ENCODE measurements at regions not wholly inside any gene's neighbourhood (a gene's known extent, or its start where the extent isn't known, plus 50 kb on each side); places are given as distances from the start of the nearest gene placed in this dataset.
"Not testable (repeated sequence)": the region's sequence is repeated elsewhere in the genome, so short reads cannot be mapped to it uniquely, and the experiment has no call there.

DNA sequence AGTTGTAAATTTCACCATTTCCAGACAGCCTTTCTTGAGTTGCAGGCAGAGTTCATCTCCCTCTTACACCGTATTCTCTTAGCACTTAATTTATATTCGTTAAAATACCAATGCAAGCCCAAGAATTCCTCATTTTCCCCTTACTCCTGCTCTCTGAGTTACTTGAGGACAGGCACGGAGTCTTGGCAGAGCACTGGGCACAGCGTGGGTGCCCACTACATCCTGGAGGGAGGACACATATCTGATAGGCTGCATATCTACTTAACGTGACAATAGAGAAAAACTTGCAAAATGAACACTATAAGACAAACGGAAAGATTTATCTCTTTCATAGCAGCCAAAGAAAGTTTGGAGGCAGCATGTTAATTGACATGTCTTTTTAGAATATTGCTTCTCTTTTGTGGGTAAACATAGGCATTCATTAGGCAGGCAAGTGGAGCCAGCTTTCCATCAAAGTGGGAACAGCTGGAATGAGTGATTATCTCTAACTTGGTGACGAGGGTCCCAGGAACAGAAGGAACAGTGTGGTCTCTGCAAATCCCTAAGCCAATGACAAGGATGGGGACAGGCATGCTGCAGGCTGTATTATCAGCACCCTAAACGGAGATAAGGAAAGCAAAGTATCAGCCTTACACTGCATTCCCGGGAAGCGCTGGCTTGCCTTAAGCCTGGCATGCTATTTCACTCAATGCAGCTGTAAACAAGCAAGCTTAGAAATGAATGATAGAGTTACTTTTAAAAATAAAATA is 116.5 kb downstream of the RTP4 start:
- H3K4me1 Mint-ChIP-seq: no peaks in the 10 kb centered on the region
- H3K79me2 ChIP-seq (ENCODE audit: insufficient read depth, low read length): no peaks in the 10 kb centered on the region
- no peak overlapping the region for H2AFZ ChIP-seq (ENCODE audit: insufficient read depth, low read depth, low read length, poor library complexity, severe bottlenecking)
- no peaks in the 10 kb centered on the region for H3K36me3 ChIP-seq (replicated peaks in 1 of 2; ENCODE audit: control insufficient read depth in 1 of 2, insufficient read depth in 2 of 2, low read length in 2 of 2)
- 83% methylated on average over 7 of the region's 10 CpGs for WGBS (ENCODE audit: insufficient coverage)
- no peaks in the 10 kb centered on the region for H3K36me3 Mint-ChIP-seq
- no peak overlapping the region for H3K27ac ChIP-seq (ENCODE audit: low read depth in 1 of 2, low read length in 2 of 2)
- DNase-seq: no peak
- no peak overlapping the region for H3K4me3 Mint-ChIP-seq
- no peaks in the 10 kb centered on the region for H3K27me3 ChIP-seq (ENCODE audit: control insufficient read depth in 2 of 2, insufficient read depth in 2 of 2, low read length in 2 of 2)
- no peak overlapping the region for H3K9ac ChIP-seq (ENCODE audit: insufficient read depth, low read length, poor library complexity, severe bottlenecking)
- H3K9me3 ChIP-seq (replicated peaks in 1 of 2; ENCODE audit: control insufficient read depth in 1 of 2, insufficient read depth in 1 of 2, low read length in 2 of 2): no peaks in the 10 kb centered on the region
- no peaks in the 10 kb centered on the region for H4K20me1 ChIP-seq (ENCODE audit: insufficient read depth, low read length)
- no peaks in the 10 kb centered on the region for H3K4me1 ChIP-seq (ENCODE audit: control insufficient read depth in 1 of 2, insufficient read depth in 2 of 2, low read length in 2 of 2)
- H3K4me3 ChIP-seq (replicated peaks in 1 of 3; ENCODE audit: low read depth in 2 of 3, low read length in 3 of 3): no peak overlapping the region
- TF ChIP-seq, protein P1, sequence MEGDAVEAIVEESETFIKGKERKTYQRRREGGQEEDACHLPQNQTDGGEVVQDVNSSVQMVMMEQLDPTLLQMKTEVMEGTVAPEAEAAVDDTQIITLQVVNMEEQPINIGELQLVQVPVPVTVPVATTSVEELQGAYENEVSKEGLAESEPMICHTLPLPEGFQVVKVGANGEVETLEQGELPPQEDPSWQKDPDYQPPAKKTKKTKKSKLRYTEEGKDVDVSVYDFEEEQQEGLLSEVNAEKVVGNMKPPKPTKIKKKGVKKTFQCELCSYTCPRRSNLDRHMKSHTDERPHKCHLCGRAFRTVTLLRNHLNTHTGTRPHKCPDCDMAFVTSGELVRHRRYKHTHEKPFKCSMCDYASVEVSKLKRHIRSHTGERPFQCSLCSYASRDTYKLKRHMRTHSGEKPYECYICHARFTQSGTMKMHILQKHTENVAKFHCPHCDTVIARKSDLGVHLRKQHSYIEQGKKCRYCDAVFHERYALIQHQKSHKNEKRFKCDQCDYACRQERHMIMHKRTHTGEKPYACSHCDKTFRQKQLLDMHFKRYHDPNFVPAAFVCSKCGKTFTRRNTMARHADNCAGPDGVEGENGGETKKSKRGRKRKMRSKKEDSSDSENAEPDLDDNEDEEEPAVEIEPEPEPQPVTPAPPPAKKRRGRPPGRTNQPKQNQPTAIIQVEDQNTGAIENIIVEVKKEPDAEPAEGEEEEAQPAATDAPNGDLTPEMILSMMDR (IDR thresholded peaks at IDR 0.05): no peak
- no peak overlapping the region for H3K4me2 ChIP-seq (replicated peaks; ENCODE audit: extremely low read depth, low read length, poor library complexity, severe bottlenecking)
- peaks cover 4 to 16% (median 6%) of the 10 kb centered on the region in 7 donors for H3K9me3 Mint-ChIP-seq
- H3K27me3 Mint-ChIP-seq (ENCODE audit: low read depth in 3 of 3): peaks cover 0 to 2% (median 2%) of the 10 kb centered on the region in 3 donors
- intact Hi-C loops (cut with micrococcal nuclease): no loop called here
- H3K27ac Mint-ChIP-seq: no peak overlapping the region

DNA sequence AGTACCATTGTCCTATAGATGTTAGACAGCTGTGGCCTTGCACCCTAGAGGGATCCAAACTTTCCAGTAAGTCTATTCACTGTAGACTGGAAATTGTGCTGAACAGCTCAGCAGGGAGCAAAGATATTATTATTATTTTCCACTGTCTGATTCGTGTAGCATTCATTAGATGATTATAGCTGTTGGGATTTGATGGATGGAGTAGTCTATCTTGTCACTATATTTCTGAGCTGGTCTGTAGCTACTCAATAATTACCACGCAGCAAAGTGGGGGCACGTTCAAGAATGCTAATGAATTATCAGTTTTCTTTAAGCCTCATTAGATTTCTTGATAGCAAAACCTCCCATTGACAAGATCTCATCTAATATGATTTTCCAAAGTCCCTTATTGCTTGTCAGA is 113.2 kb downstream of the RTP4 start:
- Histone ChIP-seq H3K4me2 (replicated peaks; ENCODE audit: extremely low read depth, low read length, poor library complexity, severe bottlenecking) (no peak overlapping the region), H2AFZ (ENCODE audit: insufficient read depth, low read depth, low read length, poor library complexity, severe bottlenecking) (no peak overlapping the region), H3K9ac (ENCODE audit: insufficient read depth, low read length, poor library complexity, severe bottlenecking) (no peak overlapping the region), H3K4me3 (replicated peaks in 1 of 3; ENCODE audit: low read depth in 2 of 3, low read length in 3 of 3) (no peak overlapping the region), H3K27ac (ENCODE audit: low read depth in 1 of 2, low read length in 2 of 2) (no peak overlapping the region), H4K20me1 (ENCODE audit: insufficient read depth, low read length) (no peaks in the 10 kb centered on the region), H3K79me2 (ENCODE audit: insufficient read depth, low read length) (no peaks in the 10 kb centered on the region), H3K9me3 (replicated peaks in 1 of 2; ENCODE audit: control insufficient read depth in 1 of 2, insufficient read depth in 1 of 2, low read length in 2 of 2) (peaks cover 0 to 7% of the 10 kb centered on the region in 2 donors), H3K4me1 (ENCODE audit: control insufficient read depth in 1 of 2, insufficient read depth in 2 of 2, low read length in 2 of 2) (no peaks in the 10 kb centered on the region), H3K27me3 (ENCODE audit: control insufficient read depth in 2 of 2, insufficient read depth in 2 of 2, low read length in 2 of 2) (no peaks in the 10 kb centered on the region), H3K36me3 (replicated peaks in 1 of 2; ENCODE audit: control insufficient read depth in 1 of 2, insufficient read depth in 2 of 2, low read length in 2 of 2) (no peaks in the 10 kb centered on the region)
- no peak for DNase-seq
- peaks cover 0 to 2% (median 2%) of the 10 kb centered on the region in 3 donors for H3K27me3 Mint-ChIP-seq (ENCODE audit: low read depth in 3 of 3)
- WGBS (ENCODE audit: insufficient coverage): no CpG with 5 or more reads among the region's 3 CpGs
- H3K4me1 Mint-ChIP-seq: no peaks in the 10 kb centered on the region
- no peak overlapping the region for H3K4me3 Mint-ChIP-seq
- peaks cover 7 to 20% (median 12%) of the 10 kb centered on the region in 7 donors for H3K9me3 Mint-ChIP-seq
- no peak overlapping the region for H3K27ac Mint-ChIP-seq
- H3K36me3 Mint-ChIP-seq: no peaks in the 10 kb centered on the region
- intact Hi-C loops (cut with micrococcal nuclease): no loop called here
- TF ChIP-seq, protein P1 (IDR thresholded peaks at IDR 0.05): no peak

DNA sequence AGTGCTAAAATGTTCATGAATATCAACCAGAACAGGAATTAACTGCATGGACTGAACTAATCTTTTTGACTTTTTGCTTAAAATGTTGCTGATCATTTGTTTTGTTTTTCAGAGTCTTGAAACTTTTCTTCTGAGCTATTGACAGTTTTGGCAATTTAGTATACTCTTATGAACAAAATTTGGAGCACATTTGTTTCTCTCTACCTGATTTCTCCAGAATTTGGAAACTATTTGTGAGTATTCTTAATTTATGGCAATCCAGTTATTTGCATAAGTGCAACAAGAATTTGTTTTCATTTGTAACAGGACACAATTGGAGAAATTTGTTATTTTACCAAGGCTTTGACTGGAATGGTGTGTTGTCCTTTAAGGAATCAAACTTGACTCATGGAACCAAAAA is 107.4 kb downstream of the RTP4 start:
- H3K4me3 ChIP-seq (replicated peaks in 1 of 3; ENCODE audit: low read depth in 2 of 3, low read length in 3 of 3); H3K27ac ChIP-seq (ENCODE audit: low read depth in 1 of 2, low read length in 2 of 2); H3K36me3 Mint-ChIP-seq; H4K20me1 ChIP-seq (ENCODE audit: insufficient read depth, low read length); H3K4me1 Mint-ChIP-seq; H3K4me2 ChIP-seq (replicated peaks; ENCODE audit: extremely low read depth, low read length, poor library complexity, severe bottlenecking); intact Hi-C loops (cut with micrococcal nuclease); H3K27ac Mint-ChIP-seq; DNase-seq; H3K9ac ChIP-seq (ENCODE audit: insufficient read depth, low read length, poor library complexity, severe bottlenecking); H3K36me3 ChIP-seq (replicated peaks in 1 of 2; ENCODE audit: control insufficient read depth in 1 of 2, insufficient read depth in 2 of 2, low read length in 2 of 2); H3K27me3 Mint-ChIP-seq (ENCODE audit: low read depth in 3 of 3); H3K79me2 ChIP-seq (ENCODE audit: insufficient read depth, low read length); H3K27me3 ChIP-seq (ENCODE audit: control insufficient read depth in 2 of 2, insufficient read depth in 2 of 2, low read length in 2 of 2); H2AFZ ChIP-seq (ENCODE audit: insufficient read depth, low read depth, low read length, poor library complexity, severe bottlenecking); H3K4me1 ChIP-seq (ENCODE audit: control insufficient read depth in 1 of 2, insufficient read depth in 2 of 2, low read length in 2 of 2); H3K4me3 Mint-ChIP-seq: not testable (repeated sequence)
- peaks cover 12 to 14% of the 10 kb centered on the region in 2 donors for H3K9me3 ChIP-seq (replicated peaks in 1 of 2; ENCODE audit: control insufficient read depth in 1 of 2, insufficient read depth in 1 of 2, low read length in 2 of 2)
- H3K9me3 Mint-ChIP-seq: peaks cover 12 to 29% (median 21%) of the 10 kb centered on the region in 7 donors
